ENCODE measurements at regions not wholly inside any gene's neighbourhood (a gene's known extent, or its start where the extent isn't known, plus 50 kb on each side); places are given as distances from the start of the nearest gene placed in this dataset.

DNA sequence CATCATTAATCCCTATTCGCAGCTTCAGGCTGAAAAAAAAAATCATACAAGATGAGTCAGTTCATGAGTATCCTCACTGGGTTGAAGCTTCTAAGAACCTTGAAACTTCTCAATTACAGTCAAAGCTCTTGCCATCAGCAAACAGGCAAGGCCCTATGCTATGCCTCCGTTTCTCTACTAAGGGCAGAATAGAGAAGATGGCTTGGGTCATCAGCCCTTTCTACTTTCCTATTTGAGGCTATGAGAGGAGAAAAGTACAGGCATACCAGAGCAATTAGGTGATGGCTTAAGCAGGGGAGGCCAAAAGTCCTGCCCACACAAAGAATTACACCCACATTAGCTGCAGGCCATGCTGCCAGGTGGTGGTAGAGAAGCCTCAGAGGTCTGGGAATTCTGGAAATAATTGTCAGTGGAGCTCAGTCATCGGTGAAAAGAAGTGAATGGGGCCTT lies 89.0 kb downstream of the MRPL46 start:
- H3K27me3 Mint-ChIP-seq (ENCODE audit: low read depth, poor library complexity), result peaks cover 22% of the 10 kb centered on the region
- no peak for DNase-seq
- peaks cover 25% of the 10 kb centered on the region for H3K4me1 Mint-ChIP-seq
- H3K4me3 Mint-ChIP-seq, result no peak overlapping the region
- H3K36me3 Mint-ChIP-seq (ENCODE audit: low read depth), result no peaks in the 10 kb centered on the region
- TF ChIP-seq, protein P1, sequence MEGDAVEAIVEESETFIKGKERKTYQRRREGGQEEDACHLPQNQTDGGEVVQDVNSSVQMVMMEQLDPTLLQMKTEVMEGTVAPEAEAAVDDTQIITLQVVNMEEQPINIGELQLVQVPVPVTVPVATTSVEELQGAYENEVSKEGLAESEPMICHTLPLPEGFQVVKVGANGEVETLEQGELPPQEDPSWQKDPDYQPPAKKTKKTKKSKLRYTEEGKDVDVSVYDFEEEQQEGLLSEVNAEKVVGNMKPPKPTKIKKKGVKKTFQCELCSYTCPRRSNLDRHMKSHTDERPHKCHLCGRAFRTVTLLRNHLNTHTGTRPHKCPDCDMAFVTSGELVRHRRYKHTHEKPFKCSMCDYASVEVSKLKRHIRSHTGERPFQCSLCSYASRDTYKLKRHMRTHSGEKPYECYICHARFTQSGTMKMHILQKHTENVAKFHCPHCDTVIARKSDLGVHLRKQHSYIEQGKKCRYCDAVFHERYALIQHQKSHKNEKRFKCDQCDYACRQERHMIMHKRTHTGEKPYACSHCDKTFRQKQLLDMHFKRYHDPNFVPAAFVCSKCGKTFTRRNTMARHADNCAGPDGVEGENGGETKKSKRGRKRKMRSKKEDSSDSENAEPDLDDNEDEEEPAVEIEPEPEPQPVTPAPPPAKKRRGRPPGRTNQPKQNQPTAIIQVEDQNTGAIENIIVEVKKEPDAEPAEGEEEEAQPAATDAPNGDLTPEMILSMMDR (IDR thresholded peaks at IDR 0.05), result no peak
- H3K9me3 Mint-ChIP-seq, result no peaks in the 10 kb centered on the region
- no peak overlapping the region for H3K27ac Mint-ChIP-seq

DNA sequence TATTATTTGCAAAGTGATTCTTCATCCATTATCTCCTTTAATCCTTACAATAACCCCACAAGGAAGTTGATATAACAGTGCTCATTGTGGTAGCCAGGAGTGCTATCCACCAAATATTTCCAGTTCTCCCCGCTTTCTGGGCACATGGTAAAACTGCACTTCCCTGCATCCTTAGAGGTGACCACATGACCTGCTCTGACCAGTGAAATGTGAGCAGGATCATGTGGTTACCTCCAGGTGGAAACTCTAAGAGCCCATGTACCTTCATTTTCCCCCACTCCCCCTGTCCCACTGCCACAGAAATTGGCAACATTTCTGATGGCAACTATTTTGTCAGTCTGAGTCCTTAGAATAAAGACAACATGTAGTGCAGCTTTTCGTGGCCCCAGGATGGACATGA lies 89.7 kb downstream of the MRPL46 start:
- H3K27me3 Mint-ChIP-seq (ENCODE audit: low read depth, poor library complexity), result peaks cover 16% of the 10 kb centered on the region
- TF ChIP-seq, protein P1 (IDR thresholded peaks at IDR 0.05), result no peak
- H3K9me3 Mint-ChIP-seq, result no peaks in the 10 kb centered on the region
- H3K4me3 Mint-ChIP-seq, result no peak overlapping the region
- H3K36me3 Mint-ChIP-seq (ENCODE audit: low read depth), result no peaks in the 10 kb centered on the region
- H3K27ac Mint-ChIP-seq, result no peak overlapping the region
- H3K4me1 Mint-ChIP-seq, result peaks cover 25% of the 10 kb centered on the region
- DNase-seq, result no peak

DNA sequence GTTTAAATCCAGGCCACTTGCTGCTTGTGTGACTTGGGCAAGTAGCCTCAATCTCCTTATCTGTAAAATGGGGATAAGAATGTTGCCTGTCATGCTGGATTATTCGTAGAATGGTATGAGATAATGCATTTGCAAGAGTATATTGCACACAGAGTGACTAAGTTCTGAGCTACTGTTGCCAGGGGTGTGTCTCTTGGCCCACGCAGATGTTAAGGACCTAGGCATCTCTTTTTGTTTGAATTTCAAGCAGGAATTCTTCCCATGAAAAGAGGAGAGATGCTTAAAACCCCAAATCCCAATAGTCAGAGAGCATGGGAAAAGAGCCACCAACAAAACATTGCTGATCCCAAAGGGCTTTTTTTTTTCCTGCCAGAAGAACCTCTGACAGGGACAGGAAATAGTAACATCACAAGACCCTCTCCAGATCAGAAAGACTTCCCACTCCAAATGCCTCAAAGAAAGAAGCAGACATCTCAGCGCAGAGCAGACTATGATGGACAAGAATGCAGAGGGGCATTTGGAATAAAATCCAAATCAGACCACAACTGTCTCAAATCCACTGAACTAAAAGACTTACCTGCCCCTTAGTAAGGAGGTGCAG lies 90.5 kb downstream of the MRPL46 start:
- TF ChIP-seq, protein P1 (IDR thresholded peaks at IDR 0.05), result no peak
- Mint-ChIP-seq H3K4me1 (peaks cover 25% of the 10 kb centered on the region), H3K9me3 (no peaks in the 10 kb centered on the region), H3K36me3 (ENCODE audit: low read depth) (no peaks in the 10 kb centered on the region), H3K27me3 (ENCODE audit: low read depth, poor library complexity) (peaks cover 10% of the 10 kb centered on the region), H3K4me3 (no peak overlapping the region), H3K27ac (no peak overlapping the region)
- no peak for DNase-seq

DNA sequence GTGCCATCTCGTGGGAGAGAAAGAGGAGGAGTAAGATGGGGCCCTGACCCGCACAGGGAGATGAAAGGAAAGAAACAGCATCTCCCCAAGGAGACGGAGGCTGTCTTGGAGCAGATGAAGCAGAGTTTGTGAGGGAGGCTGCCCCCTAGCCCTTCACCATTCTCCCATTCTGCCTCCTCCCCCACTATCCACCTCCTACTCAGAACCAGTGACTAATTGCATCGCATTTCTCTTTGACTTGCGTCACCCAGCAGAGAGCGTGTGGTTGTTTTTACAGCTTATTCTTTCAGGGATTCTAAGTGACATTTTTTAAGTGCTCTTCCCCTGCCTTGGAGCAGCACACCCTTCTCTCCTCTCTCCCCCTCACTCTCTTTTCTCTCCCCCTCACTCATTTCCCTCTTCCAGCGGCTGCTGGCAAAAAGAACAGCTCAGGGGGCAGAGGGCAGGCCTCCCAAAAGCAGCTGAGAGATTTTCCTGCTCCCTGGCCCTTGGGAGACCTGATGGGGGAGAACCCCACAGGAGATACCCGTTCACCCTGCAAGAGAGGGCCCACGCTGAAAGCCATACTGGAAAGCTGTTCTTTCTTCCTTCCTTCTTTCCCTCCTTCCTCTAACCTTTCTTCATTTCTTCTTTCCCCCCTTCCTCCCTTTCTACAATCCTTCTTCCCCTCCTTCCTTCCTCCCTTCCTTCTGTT lies 91.8 kb downstream of the MRPL46 start:
- H3K9me3 Mint-ChIP-seq, result no peaks in the 10 kb centered on the region
- peaks cover 25% of the 10 kb centered on the region for H3K4me1 Mint-ChIP-seq
- no peaks in the 10 kb centered on the region for H3K36me3 Mint-ChIP-seq (ENCODE audit: low read depth)
- peak overlapping the region; percentile 91 for H3K27ac Mint-ChIP-seq
- H3K27me3 Mint-ChIP-seq (ENCODE audit: low read depth, poor library complexity), result peaks cover 12% of the 10 kb centered on the region
- H3K4me3 Mint-ChIP-seq, result peak overlapping the region; percentile 50
- no peak for DNase-seq
- TF ChIP-seq, protein P1 (IDR thresholded peaks at IDR 0.05), result no peak

DNA sequence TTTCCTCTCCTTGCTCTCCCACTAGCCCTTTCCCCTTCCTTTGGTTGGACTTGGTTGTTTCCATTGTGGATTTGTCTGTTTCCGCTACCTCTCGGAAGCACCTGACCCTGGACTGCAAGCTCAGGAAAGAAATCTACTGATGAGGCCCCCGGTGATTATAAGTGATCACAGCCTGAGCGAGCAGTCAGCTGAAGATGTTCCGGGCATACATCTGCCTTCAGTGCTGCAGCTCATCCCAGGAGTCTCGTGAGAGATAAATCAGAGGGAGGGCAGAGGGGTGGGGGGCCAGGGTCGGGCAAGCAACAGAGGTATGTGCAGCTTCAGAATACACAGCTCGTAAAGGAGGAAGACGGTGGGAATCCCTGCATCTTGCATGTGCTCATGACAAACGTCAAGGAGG lies 102.1 kb downstream of the MRPL46 start:
- Mint-ChIP-seq H3K4me1 (no peaks in the 10 kb centered on the region), H3K4me3 (no peak overlapping the region), H3K27ac (no peak overlapping the region), H3K36me3 (ENCODE audit: low read depth) (no peaks in the 10 kb centered on the region), H3K9me3 (peaks cover 6% of the 10 kb centered on the region), H3K27me3 (ENCODE audit: low read depth, poor library complexity) (peaks cover 20% of the 10 kb centered on the region)
- TF ChIP-seq, protein P1 (IDR thresholded peaks at IDR 0.05), result no peak
- no peak for DNase-seq
